Fibroblast of mammary gland (primary cell): ENCODE measurements at regions not wholly inside any gene's neighbourhood (a gene's known extent, or its start where the extent isn't known, plus 50 kb on each side); places are given as distances from the start of the nearest gene placed in this dataset.

Experiments used
- DNase-seq: peaks from one replicate; pipeline ENCODE4 v3.0.0-alpha.2; 2010; ENCODE audit warnings: low read depth
- H3K4me3 ChIP-seq: 2 replicates; pipeline ENCODE4 v1.5.1; 2011; ENCODE audit warnings: low read depth, mild to moderate bottlenecking, low read length, moderate library complexity; ENCODE audit not compliant: control insufficient read depth
- TF ChIP-seq, protein P1 (sequence below): conservative IDR thresholded peaks from 2 replicates; pipeline ENCODE4 v1.5.1; 2011; ENCODE audit warnings: low read depth, low read length, inconsistent platforms; ENCODE audit not compliant: control insufficient read depth, insufficient read depth

DNA sequence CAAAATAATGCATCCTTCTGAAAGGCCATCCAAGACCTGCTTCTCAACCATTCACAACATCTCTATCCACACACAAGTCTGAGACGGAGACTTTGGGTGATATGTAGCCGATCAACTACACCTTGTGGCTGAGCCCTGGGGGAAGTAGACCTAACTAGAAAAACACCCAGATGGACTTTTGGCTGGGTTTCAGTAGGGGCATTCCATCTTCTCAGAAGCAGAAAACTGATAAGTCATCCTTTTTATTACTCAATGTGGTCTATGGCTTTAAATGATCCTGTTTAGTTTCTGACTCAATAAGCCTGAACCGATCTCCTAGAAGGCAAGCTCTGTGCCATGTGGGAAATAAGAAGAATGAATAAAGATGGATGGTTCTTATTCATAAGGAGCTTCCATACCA lies 82.5 kb upstream of the AFF2 start:
- H3K4me3 ChIP-seq = no peak overlapping the region
- peak; percentile 45 for DNase-seq
- TF ChIP-seq, protein P1, sequence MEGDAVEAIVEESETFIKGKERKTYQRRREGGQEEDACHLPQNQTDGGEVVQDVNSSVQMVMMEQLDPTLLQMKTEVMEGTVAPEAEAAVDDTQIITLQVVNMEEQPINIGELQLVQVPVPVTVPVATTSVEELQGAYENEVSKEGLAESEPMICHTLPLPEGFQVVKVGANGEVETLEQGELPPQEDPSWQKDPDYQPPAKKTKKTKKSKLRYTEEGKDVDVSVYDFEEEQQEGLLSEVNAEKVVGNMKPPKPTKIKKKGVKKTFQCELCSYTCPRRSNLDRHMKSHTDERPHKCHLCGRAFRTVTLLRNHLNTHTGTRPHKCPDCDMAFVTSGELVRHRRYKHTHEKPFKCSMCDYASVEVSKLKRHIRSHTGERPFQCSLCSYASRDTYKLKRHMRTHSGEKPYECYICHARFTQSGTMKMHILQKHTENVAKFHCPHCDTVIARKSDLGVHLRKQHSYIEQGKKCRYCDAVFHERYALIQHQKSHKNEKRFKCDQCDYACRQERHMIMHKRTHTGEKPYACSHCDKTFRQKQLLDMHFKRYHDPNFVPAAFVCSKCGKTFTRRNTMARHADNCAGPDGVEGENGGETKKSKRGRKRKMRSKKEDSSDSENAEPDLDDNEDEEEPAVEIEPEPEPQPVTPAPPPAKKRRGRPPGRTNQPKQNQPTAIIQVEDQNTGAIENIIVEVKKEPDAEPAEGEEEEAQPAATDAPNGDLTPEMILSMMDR = no peak

DNA sequence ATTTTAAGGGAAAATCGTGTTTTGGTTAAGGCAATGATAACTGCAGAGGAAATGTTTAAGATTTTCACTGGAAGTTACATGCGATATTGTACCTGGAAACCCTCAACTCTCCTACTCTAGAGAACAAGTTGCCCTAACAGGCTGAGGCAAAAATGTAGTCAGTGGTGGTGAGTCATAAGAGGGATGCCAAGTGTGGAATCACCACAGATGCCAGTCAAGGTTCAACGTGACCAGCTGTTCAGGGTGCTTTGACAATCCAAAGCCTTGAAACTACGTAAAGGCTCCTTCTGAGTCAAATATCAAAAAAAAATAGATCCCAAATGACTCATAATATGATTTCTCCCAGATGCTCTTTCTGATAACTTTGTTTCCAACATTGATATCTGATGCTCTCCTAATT lies 77.9 kb upstream of the AFF2 start:
- DNase-seq = peak; percentile 49
- H3K4me3 ChIP-seq = no peak overlapping the region
- TF ChIP-seq, protein P1 = no peak

DNA sequence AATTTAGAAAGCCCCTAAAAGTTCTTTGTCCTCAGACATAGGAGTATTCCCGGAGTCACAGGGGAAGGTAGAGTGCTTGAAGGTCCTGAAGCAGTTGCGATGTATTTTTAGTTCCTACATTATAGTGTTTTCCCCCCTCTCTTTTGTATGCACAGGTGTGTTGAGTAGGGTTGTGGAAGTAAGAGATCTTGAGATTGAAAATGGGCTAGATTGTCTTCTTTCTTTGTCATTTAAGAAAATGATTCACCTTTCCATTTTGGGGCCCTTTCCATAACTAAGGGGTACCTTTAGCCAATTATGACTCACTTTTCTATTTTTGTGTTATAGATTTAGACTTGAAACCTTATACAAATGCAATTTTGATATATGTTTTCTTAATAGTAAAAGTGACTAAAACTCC lies 75.8 kb upstream of the AFF2 start:
- TF ChIP-seq, protein P1 = no peak
- no peak overlapping the region for H3K4me3 ChIP-seq
- no peak for DNase-seq

DNA sequence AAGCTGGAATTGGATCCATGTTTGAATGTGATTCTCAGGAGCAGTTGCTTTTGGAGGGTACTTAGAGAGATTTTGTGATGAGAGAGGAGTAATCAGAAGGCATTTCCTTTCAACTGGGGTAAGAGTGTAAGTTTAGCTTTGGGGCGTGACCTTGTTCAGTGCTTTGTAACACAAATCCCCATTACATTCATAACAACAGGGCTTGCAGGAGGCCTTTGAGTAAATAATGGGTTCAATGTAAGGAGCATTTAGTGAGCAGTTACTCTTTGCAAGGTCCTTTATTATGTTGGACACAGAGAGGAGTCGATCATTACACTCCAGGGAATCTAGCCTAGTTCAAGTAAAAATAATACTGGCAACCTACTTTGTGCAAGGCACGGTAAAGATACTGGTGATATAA lies 74.0 kb upstream of the AFF2 start:
- DNase-seq = no peak
- TF ChIP-seq, protein P1 = no peak
- no peak overlapping the region for H3K4me3 ChIP-seq

DNA sequence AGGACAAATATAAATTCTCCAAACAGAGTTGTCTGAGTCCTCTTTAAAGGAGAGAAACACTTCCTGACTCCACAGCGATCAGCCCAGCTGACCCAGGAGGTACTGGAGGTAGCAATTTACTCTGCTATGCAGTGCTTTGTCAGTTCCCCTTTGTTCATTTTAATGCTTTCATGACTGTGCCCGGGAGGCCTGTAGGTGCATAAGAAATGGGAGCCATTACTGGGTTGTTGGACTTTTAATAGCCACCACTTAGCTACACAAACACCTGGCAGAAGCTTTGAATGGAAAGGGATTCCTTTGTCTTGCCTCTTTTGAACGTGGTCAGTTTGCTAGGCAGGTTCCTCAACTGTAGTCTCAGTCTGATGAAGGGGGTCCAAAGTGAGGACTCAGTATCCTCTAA lies 59.0 kb upstream of the AFF2 start:
- no peak overlapping the region for H3K4me3 ChIP-seq
- no peak for DNase-seq
- TF ChIP-seq, protein P1 = no peak

DNA sequence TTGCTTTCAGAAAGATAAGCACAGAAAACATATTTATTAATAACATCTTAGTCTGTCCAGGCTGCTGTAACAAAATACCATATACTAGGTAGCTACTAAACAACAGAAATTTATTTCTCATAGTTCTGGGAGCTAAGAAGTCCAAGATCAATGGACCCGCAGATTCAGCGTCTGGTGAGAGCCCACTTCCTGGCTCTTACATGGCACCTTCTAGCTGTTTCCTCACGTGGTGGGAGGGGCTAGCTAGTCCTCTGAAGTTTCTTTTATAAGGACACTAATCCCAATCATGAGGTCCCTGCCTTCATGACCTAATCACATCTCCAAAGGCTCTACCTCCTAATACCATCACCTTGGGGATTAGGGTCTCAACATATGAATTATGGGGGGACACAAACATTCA lies 57.2 kb upstream of the AFF2 start:
- no peak overlapping the region for H3K4me3 ChIP-seq
- DNase-seq = no peak
- TF ChIP-seq, protein P1 = no peak

DNA sequence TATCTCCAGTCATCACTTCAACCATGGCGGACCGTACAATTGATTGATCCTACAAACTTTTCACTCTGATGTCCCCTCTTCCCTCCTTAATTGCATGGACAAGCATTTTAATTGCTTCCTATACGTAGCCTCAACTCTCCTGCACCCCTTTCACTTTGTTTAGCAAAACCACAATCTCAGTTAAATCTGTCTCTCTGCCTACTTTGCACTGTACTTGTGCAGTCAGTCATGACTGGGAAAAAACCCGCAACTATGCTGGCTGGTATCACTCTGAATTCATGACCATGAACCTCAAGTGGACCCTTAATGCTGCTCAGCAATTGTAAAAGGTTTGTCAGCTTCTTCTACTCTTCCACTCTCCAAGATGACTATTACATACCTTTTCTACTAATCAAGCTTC lies 51.7 kb upstream of the AFF2 start:
- no peak overlapping the region for H3K4me3 ChIP-seq
- DNase-seq = no peak
- TF ChIP-seq, protein P1 = no peak
